Ishikawa (cell line): ENCODE measurements at regions not wholly inside any gene's neighbourhood (a gene's known extent, or its start where the extent isn't known, plus 50 kb on each side); places are given as distances from the start of the nearest gene placed in this dataset.

Experiments
- CREB1 ChIP-seq: IDR thresholded peaks from 2 replicates; pipeline ENCODE4 v1.6.1; 2012; ENCODE audit warnings: low read depth
- EP300 ChIP-seq: IDR thresholded peaks from 2 replicates; pipeline ENCODE4 v1.6.1; 2012; ENCODE audit warnings: borderline replicate concordance
- NFIC ChIP-seq: IDR thresholded peaks from 2 replicates; pipeline ENCODE4 v1.6.1; 2012
- TAF1 ChIP-seq: IDR thresholded peaks from 2 replicates; pipeline ENCODE4 v1.6.1; 2012; ENCODE audit warnings: low read depth, mild to moderate bottlenecking
- ZBTB7A ChIP-seq: IDR thresholded peaks from 2 replicates; pipeline ENCODE4 v1.6.1; 2012; ENCODE audit warnings: low read depth

DNA sequence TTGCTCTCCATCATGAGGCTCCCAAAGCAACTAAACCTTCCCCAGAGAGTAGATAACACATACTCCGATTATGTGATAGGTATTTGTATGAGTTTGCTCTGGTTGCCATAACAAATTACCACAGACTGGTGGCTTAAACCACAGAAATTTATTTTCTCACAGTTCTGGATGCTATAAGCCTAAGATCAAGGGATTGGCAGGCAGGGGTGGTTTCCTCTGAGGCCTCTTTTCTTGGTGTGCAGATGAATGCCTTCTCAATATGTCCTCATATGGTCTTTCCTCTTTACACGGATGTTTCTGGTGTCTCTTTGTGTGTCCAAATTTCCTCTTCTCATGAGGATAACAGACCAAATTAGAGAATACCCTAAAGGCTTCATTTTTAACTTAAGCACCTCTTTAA, 285.8 kb upstream of the GRIP1 start:
- TF ChIP-seq CREB1 (no peak), EP300 (no peak), TAF1 (no peak), NFIC (no peak), ZBTB7A (no peak)
